Endothelial cell of umbilical vein (primary cell): ENCODE measurements at regions not wholly inside any gene's neighbourhood (a gene's known extent, or its start where the extent isn't known, plus 50 kb on each side); places are given as distances from the start of the nearest gene placed in this dataset.

Source experiments
- POLR2AphosphoS5 ChIP-seq: IDR thresholded peaks from 2 replicates; pipeline ENCODE4 v1.6.1; 2012; ENCODE audit warnings: low read depth, mild to moderate bottlenecking, control low read depth, low read length, moderate library complexity; ENCODE audit not compliant: insufficient read depth
- TF ChIP-seq, protein P1 (sequence below), 2 donors: IDR thresholded peaks; 1 replicate in 1 of 2; 2 replicates in 1 of 2; pipeline ENCODE4 v1.5.1; 2011; ENCODE audit warnings: low read length in 2 of 2, mild to moderate bottlenecking in 2 of 2, moderate library complexity in 2 of 2, control low read depth in 1 of 2, inconsistent platforms in 1 of 2, low read depth in 1 of 2; ENCODE audit not compliant: insufficient read depth in 1 of 2; ENCODE audit errors: extremely low read depth in 1 of 2
- TF ChIP-seq, protein P2 (sequence below): IDR thresholded peaks from 2 replicates; pipeline ENCODE4 v1.6.1; 2011; ENCODE audit not compliant: insufficient read depth, insufficient read length

- TF ChIP-seq, protein P1, sequence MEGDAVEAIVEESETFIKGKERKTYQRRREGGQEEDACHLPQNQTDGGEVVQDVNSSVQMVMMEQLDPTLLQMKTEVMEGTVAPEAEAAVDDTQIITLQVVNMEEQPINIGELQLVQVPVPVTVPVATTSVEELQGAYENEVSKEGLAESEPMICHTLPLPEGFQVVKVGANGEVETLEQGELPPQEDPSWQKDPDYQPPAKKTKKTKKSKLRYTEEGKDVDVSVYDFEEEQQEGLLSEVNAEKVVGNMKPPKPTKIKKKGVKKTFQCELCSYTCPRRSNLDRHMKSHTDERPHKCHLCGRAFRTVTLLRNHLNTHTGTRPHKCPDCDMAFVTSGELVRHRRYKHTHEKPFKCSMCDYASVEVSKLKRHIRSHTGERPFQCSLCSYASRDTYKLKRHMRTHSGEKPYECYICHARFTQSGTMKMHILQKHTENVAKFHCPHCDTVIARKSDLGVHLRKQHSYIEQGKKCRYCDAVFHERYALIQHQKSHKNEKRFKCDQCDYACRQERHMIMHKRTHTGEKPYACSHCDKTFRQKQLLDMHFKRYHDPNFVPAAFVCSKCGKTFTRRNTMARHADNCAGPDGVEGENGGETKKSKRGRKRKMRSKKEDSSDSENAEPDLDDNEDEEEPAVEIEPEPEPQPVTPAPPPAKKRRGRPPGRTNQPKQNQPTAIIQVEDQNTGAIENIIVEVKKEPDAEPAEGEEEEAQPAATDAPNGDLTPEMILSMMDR (IDR thresholded peaks at IDR 0.05; ENCODE audit: extremely low read depth in 1 of 2, insufficient read depth in 1 of 2, low read depth in 1 of 2, low read length in 2 of 2): no peak
- TF ChIP-seq, protein P2, sequence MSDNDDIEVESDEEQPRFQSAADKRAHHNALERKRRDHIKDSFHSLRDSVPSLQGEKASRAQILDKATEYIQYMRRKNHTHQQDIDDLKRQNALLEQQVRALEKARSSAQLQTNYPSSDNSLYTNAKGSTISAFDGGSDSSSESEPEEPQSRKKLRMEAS: no peak
- no peak for TF ChIP-seq POLR2AphosphoS5
Observed at GRCh38 chr6:137399881-137400443, 94.2 kb downstream of the OLIG3 start.
